HG03135 (cell line): ENCODE measurements at regions not wholly inside any gene's neighbourhood (a gene's known extent, or its start where the extent isn't known, plus 50 kb on each side); places are given as distances from the start of the nearest gene placed in this dataset.

Source experiments
- ATAC-seq: cut with Tn5 transposase; IDR thresholded peaks from one replicate; pipeline ENCODE4 v1.9.1; 2021; ENCODE audit warnings: mild to moderate bottlenecking, moderate library complexity; ENCODE audit not compliant: unreplicated experiment

DNA sequence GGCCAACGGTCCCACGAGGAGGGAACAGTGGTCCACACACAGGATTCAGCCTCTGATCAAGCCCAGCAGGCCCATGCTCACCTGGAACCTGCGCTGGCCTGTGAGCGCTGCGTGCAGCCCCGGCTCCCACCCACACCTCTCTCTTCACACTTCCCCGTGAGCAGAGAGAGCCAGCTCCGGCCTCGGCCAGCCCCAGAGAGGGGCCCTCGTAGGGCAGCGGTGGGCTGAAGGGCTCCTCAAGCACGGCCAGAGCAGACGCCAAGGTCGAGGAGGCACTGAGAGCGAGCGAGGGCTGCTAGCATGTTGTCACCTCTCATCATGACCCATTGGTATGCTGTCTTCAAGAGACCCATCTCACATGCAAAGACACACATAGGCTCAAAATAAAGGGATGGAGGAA is 83.0 kb upstream of the FMR1 start:
- no peak for ATAC-seq

DNA sequence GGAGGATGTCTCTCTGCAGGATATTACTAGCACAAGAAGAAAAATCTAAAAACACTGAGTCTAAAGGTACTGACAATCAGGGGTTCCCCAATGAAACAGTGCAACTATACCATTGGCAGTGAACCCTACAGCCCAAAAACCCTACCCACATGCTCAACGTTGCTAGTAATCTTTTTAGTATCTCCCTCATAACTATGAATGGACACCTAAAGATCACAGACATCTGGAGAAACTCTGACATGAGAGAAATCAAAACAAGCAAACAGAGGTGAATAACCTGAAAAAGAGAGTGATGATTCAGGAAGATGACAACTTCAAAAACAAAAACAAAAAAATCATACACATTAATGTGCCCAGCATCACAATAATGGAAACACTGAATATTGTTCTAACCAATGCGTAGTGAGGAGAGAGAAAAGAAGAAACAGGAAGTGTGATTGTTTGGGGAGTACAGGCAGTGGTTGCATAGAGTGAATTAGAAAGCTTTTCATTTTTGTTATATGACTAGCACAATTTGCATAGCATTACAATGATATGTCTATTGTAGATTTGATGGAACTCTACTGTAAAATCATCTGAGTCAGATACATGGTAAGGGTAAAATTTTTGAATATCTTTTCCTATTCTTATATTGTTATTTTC is 78.9 kb upstream of the FMR1 start:
- ATAC-seq, result peak; percentile 96

DNA sequence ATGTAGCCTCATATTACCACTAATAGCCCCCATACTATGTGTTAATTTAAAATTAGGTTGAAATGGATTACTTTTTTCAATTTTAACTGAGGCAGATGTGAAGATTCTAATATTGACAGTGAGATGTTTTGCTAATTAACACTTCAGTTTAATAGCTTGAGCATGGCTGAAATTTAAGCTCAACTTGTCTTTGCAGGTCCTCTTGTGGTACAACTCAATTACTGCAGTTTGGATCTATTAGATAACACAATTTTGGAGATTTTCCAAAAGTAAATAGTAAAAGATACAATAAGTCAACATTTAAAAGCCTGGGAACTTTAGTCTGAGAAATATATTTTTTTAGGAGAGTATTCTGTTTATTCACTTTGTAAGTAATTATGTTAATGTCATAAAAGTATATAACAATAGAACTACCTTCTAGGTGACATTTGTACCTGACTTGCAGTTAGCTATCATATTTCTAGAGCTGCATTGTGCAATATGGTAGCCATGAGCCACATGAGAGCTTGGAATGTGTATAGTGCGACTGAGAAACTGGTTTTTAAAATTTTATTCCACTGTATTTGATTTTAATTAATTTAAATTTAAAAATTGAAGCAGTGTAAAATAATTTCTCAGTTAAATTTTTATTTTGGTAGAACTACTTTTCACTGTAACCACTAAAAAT is 73.1 kb upstream of the FMR1 start:
- ATAC-seq, result no peak

DNA sequence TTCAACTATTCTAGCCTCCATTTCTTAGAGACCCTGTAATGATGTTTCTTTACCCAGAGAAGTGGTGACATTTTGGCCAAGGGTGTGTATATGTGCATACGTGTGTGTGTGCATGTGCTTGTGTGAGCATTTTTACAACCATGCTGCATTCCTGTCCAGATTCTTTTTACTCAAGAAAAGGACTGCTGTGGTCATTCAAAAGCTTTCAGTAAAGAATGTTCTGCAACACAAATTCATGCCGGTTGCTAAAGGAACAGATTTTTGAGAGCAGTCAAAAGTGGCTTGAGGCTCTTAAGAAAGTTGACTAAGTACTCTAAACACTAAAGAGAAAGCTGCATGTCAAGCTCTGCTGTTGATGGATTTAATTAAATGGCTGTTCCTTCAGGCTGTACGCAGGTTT is 65.0 kb upstream of the FMR1 start:
- ATAC-seq, result no peak

DNA sequence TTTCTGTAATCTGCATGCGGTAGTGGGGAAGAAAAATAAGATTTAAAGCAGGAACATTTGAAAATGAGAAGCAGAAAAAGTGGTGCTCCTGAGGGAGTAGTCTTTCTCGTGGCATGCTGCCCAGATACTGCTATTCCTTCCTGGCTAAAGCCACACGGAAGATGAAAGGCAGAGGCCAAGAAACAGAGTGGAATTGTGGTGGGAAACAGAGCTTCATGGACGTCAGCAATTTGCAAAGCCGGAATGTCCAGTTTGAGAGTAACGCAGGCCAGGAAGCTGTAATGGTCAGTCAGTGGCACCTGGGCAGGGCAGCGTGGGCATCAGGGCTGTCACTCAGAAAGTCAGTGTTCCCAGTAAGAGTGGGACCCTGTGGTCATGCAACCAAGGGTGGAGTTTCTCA is 63.7 kb upstream of the FMR1 start:
- ATAC-seq, result no peak

DNA sequence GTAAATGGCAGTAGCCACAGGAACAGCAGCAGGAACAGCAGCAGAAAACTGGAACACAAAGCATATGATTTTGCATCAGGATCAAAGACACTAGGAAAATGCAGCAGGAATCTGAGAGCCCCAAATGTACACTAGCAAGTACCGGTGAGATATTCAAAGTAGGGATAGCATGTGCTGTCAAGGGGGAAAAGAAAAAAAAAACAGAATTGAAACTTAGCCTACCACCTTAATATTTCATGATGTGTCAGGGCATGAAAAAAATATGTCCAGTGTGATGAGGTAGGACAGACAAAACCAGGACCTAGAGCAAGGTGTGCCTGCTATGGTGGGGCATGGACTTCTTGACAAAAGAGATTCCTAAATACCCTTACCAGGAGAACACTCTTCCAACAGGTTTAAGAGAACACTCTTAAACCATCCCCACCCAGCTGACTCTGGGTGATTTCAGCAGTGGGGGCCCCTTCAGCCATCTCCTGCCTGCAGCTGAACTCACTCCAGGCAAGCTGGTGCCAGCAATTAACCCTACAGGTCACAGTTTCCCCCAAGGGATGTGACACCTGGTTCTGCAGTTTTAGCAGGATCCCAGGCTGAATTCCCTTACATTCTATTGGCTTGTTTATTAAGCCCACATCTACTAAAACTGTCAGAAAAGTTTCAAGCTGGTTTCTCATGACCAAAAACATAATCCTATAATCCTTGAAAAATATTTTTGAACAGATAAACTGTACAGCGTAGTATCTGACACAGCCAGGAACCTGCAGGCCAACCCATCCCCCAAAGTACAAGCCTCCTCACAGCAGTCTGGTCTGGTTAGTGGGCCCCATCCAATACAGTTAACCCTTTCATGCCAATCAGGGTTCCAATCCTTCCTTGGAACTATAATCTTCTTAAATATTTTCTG is 62.9 kb upstream of the FMR1 start:
- no peak for ATAC-seq

DNA sequence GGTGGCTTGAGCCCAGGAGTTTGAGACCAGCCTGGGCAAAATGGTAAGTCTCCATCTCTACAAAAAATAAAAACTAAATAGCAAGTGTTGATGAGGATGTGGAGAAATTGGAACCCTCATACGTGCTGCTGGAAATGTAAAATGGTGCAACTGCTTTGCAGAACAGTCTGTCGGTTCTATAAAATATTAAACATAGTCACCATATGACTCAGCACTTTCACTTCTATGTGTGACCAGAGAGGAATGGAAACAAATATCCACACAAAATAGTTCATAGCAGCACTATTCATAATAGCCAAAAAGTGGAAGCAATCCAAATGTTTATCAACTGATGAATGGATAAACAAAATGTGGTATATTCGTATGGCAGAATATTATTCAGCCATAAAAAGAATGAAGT is 60.8 kb upstream of the FMR1 start:
- peak; percentile 79 for ATAC-seq

DNA sequence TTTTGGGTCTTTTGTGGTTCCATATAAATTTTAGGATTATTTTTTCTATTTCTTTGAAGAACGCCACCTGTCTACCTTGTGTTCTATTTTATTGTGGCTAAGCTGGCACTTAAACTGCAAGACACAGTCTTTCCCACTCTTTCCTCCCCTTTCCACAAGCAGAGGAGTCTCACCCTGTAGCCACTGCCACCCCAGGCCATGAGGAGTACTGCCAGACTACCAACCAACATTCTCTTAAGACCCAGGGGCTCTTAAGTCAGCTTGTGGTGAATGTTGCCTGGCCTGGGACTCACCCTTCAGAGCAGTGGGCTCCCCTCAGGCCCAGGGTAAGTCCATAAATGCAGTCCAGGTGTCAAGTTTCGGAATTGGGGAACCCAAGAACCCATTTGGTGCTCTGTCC is 58.0 kb upstream of the FMR1 start:
- ATAC-seq, result no peak

DNA sequence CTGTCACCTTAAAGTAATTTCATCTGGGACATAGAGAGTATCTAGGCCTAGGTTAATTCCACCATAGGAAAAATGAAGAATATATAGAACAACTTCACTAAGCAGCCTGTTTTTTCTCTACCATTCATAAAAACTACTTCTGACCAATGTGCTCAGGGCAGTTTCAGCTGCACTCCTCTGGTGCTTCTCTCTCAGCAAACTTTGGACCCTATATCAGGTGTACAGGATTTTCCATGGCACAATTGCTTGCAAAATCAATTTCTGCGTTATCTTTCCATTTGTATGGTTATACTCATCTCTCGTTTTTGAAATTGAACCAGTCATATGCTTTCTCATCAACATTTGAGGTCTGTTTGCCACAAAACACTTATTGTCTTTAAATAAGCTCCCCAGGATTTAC is 52.1 kb upstream of the FMR1 start:
- no peak for ATAC-seq
